Thyroid gland (tissue), 4 donors: ENCODE measurements at regions not wholly inside any gene's neighbourhood (a gene's known extent, or its start where the extent isn't known, plus 50 kb on each side); places are given as distances from the start of the nearest gene placed in this dataset.

Source experiments
- DNase-seq, 2 donors: peaks; one replicate each; pipeline ENCODE4 v3.0.0-alpha.2; 2019
- H3K27ac ChIP-seq, 3 donors: fragments of 200-600 bp; sonication (generic); 1 replicate in 2 of 3; 2 replicates in 1 of 3; pipeline ENCODE4 v1.5.1; 2016 to 2019; ENCODE audit warnings: mild to moderate bottlenecking in 1 of 3, moderate library complexity in 1 of 3
- H3K27me3 ChIP-seq: fragments of 200-600 bp; sonication (generic); one replicate; pipeline ENCODE4 v1.5.1; 2019
- H3K36me3 ChIP-seq, 2 donors: fragments of 200-600 bp; sonication (generic); one replicate each; pipeline ENCODE4 v1.5.1; 2016 to 2019
- H3K4me1 ChIP-seq, 2 donors: fragments of 200-600 bp; sonication (generic); one replicate each; pipeline ENCODE4 v1.5.1; 2017 to 2019
- H3K4me3 ChIP-seq, 3 donors: fragments of 200-600 bp; sonication (generic); replicated peaks in 1 of 3; 1 replicate in 2 of 3; 2 replicates in 1 of 3; pipeline ENCODE4 v1.5.1; 2016; ENCODE audit warnings: mild to moderate bottlenecking in 1 of 3
- H3K9me3 ChIP-seq: fragments of 200-600 bp; sonication (generic); one replicate; pipeline ENCODE4 v1.5.1; 2017
- CTCF ChIP-seq, 6 experiments: fragments of 200-600 bp in 3 of 6; fragments of 450-650 bp in 3 of 6; sonication (generic) in 3 of 6; IDR thresholded peaks; one replicate each; pipeline ENCODE4 v1.5.1; 2016 to 2019; ENCODE audit warnings: antibody characterized with exemption in 6 of 6, mild to moderate bottlenecking in 2 of 6, inconsistent platforms in 1 of 6, moderate library complexity in 1 of 6
- POLR2A ChIP-seq, 2 donors: fragments of 450-650 bp; IDR thresholded peaks; one replicate each; pipeline ENCODE4 v1.6.1; 2017; ENCODE audit warnings: antibody characterized with exemption in 2 of 2, mild to moderate bottlenecking in 2 of 2, moderate library complexity in 1 of 2
- WGBS, 2 donors: methylation state at CpG; one replicate each; pipeline ENCODE4 v1.1.5; 2017; 5-methylcytosine and 5-hydroxymethylcytosine counted together
- intact Hi-C: fragments of 100-400 bp; cut with DNase I; formaldehyde crosslinking; loops from one replicate; pipeline ENCODE4 v1.15.1; 2023

GRCh38 chr11:11125618-11126017 is 227.4 kb downstream of the CSNK2A3 start:
- intact Hi-C loops, result no loop called here
- no peak for DNase-seq
- no peaks in the 10 kb centered on the region for H3K4me1 ChIP-seq
- no peak overlapping the region for H3K4me3 ChIP-seq
- no peak for TF ChIP-seq CTCF (IDR thresholded peaks at IDR 0.05)
- TF ChIP-seq POLR2A (IDR thresholded peaks at IDR 0.05), result no peak
- 84 to 90% methylated on average over 2 of the region's 2 CpGs for WGBS, 2 donors
- H3K36me3 ChIP-seq, result no peaks in the 10 kb centered on the region
- H3K27me3 ChIP-seq, result no peaks in the 10 kb centered on the region
- H3K9me3 ChIP-seq, result no peaks in the 10 kb centered on the region
- no peak overlapping the region for H3K27ac ChIP-seq

- Histone ChIP-seq H3K4me1 (peaks cover 0 to 4% of the 10 kb centered on the region in 2 donors), H3K4me3 (no peak overlapping the region), H3K9me3 (no peaks in the 10 kb centered on the region), H3K27ac (no peak overlapping the region), H3K27me3 (no peaks in the 10 kb centered on the region), H3K36me3 (no peaks in the 10 kb centered on the region)
- intact Hi-C loops, result no loop called here
- no peak for TF ChIP-seq POLR2A (IDR thresholded peaks at IDR 0.05)
- no peak for TF ChIP-seq CTCF (IDR thresholded peaks at IDR 0.05)
- DNase-seq, result no peak
- 92 to 95% methylated on average over 1 of the region's 1 CpG for WGBS, 2 donors
Measured at GRCh38 chr11:11122749-11123148, 230.3 kb downstream of the CSNK2A3 start.

DNA sequence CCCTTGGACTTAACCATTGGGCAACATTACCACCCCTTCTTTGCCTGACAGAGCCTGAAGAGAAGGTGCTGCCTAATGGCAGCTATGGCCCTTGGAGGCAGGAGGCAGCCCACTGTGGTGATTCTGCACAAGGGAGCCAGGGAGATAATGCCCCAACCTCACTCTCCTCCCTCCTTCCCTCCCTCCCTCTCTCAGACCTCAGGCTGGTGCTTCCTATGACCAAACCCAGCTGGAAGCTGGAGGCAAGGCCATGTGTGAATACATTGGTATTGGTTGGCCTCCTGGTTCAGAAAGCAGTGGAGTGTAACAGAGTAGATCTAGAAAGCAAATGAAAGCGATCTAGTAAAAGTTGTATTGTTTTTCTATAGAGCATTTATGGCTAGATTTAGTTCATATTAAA is 233.1 kb downstream of the CSNK2A3 start:
- Histone ChIP-seq H3K4me3 (no peak overlapping the region), H3K27me3 (no peaks in the 10 kb centered on the region), H3K27ac (no peak overlapping the region), H3K9me3 (no peaks in the 10 kb centered on the region), H3K4me1 (peaks cover 0 to 4% of the 10 kb centered on the region in 2 donors), H3K36me3 (no peaks in the 10 kb centered on the region)
- intact Hi-C loops, result no loop called here
- 38 to 58% methylated on average over 1 of the region's 1 CpG for WGBS, 2 donors
- peak; percentile 26 to 50 for DNase-seq
- TF ChIP-seq POLR2A (IDR thresholded peaks at IDR 0.05), result no peak
- TF ChIP-seq CTCF (IDR thresholded peaks at IDR 0.05), result no peak

DNA sequence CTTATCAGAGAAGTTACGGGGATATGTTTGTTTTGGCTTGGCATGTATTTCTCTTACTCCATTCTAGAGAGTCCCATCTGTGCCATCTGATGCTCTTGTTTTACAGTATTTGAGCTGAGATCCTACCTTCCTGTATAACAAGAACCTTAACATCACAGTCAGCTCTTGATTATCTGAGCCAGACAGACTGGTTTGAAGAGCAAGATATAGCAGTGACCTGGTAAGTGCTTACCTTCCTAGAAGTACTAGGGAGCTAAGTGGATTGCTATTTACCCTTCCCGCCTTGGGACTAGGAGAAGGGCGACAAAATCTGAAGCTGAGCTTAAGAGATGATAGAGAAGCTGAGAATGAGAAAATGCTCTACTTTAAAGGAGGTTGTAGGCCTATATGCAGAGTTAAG is 235.3 kb downstream of the CSNK2A3 start:
- Histone ChIP-seq H3K27me3 (no peaks in the 10 kb centered on the region), H3K36me3 (no peaks in the 10 kb centered on the region), H3K9me3 (no peaks in the 10 kb centered on the region), H3K4me1 (peaks cover 0 to 4% of the 10 kb centered on the region in 2 donors), H3K4me3 (no peak overlapping the region), H3K27ac (no peak overlapping the region)
- intact Hi-C loops, result no loop called here
- TF ChIP-seq POLR2A (IDR thresholded peaks at IDR 0.05) (no peak), CTCF (IDR thresholded peaks at IDR 0.05) (no peak)
- 80% methylated on average over 3 of the region's 3 CpGs for WGBS, 2 donors
- no peak for DNase-seq

GRCh38 chr11:11115475-11115874 is 237.6 kb downstream of the CSNK2A3 start:
- Histone ChIP-seq H3K4me3 (no peak overlapping the region), H3K4me1 (peaks cover 0 to 3% of the 10 kb centered on the region in 2 donors), H3K36me3 (no peaks in the 10 kb centered on the region), H3K9me3 (no peaks in the 10 kb centered on the region), H3K27me3 (no peaks in the 10 kb centered on the region), H3K27ac (no peak overlapping the region)
- DNase-seq, result no peak
- intact Hi-C loops, result no loop called here
- TF ChIP-seq CTCF (IDR thresholded peaks at IDR 0.05), result no peak
- 79 to 82% methylated on average over 3 of the region's 3 CpGs for WGBS, 2 donors
